ENCODE measurements at regions not wholly inside any gene's neighbourhood (a gene's known extent, or its start where the extent isn't known, plus 50 kb on each side); places are given as distances from the start of the nearest gene placed in this dataset.

DNA sequence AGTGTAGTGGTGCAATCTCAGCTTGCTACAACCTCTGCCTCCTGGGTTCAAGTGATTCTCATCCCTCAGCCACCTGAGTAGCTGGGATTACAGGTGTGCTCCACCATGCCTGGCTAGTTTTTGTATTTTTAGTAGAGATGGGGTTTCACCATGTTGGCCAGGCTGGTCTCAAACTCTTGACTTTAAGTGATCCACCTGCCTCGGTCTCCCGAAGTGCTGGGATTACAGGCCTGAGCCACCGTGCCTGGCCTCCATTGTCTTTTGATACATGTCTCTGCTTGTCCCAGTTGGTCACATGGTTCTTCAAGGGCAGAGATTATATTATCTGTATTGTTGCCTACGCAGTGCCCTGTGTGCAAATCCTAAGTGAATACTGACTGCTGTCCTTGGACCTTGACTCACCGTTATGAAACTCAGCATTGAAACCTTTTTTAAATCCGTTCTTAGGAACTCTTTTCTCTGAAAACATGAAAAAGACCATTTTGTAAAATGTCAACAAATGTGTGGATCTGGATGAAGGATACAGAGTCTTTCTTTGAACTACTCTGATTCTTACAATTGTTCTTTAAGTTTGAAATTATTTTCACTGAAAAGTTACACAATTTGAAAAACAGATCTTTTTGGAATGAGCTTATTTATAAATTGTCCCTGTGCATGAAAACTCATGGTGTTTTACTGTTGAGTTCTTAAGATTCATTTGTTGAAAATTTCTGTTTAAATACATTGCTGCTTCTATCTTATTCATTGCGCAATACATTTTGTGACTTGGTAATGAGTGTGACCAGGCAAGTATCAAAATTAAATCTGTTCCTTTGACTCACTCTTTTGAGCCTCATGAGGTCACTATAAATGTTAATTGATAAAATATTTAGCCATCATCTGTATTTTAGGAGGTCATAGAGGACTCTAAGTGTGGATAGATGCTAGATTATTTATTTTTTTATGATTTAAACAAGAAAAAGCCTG, 293.5 kb downstream of the UTRN start:
- H3K4me3 Mint-ChIP-seq = no peak overlapping the region
- peaks cover 10% of the 10 kb centered on the region for H3K36me3 ChIP-seq (ENCODE audit: insufficient read depth, low read length)
- peaks cover 15% of the 10 kb centered on the region for H3K4me1 ChIP-seq (ENCODE audit: insufficient read depth, low read length)
- H3K27ac Mint-ChIP-seq = peak overlapping the region in 2 of 8 donors; percentile 4 to 38
- no peak for DNase-seq
- H3K9me3 ChIP-seq (ENCODE audit: low read length) = no peaks in the 10 kb centered on the region
- ChIA-PET POLR2A (no interaction called here), CTCF (no interaction called here)
- H3K27ac ChIP-seq (ENCODE audit: low read depth, low read length) = no peak overlapping the region
- no peaks in the 10 kb centered on the region for H3K9me3 Mint-ChIP-seq
- no peaks in the 10 kb centered on the region for H3K27me3 Mint-ChIP-seq
- H3K4me3 ChIP-seq (ENCODE audit: low read length) = no peak overlapping the region
- no peaks in the 10 kb centered on the region for H3K27me3 ChIP-seq (ENCODE audit: insufficient read depth, low read length, poor library complexity, severe bottlenecking)
- peaks cover 0 to 41% (median 8%) of the 10 kb centered on the region in 3 donors for H3K36me3 Mint-ChIP-seq
- peaks cover 52 to 67% (median 64%) of the 10 kb centered on the region in 3 donors for H3K4me1 Mint-ChIP-seq

GRCh38 chr6:144580039-144580438, 294.9 kb downstream of the UTRN start:
- no peak overlapping the region for H3K4me3 Mint-ChIP-seq

GRCh38 chr6:144580771-144581170, 295.6 kb downstream of the UTRN start:
- no peaks in the 10 kb centered on the region for H3K9me3 Mint-ChIP-seq
- ChIA-PET POLR2A (no interaction called here), CTCF (interaction anchor here (1.5 kb wide), 1 partner anchor 10 kb away, joined by 3 read pairs; no protein-coding TSS in a partner anchor)
- Histone ChIP-seq H3K36me3 (ENCODE audit: insufficient read depth, low read length) (peaks cover 10% of the 10 kb centered on the region), H3K27me3 (ENCODE audit: insufficient read depth, low read length, poor library complexity, severe bottlenecking) (no peaks in the 10 kb centered on the region), H3K9me3 (ENCODE audit: low read length) (no peaks in the 10 kb centered on the region), H3K4me1 (ENCODE audit: insufficient read depth, low read length) (peaks cover 27% of the 10 kb centered on the region), H3K4me3 (ENCODE audit: low read length) (no peak overlapping the region), H3K27ac (ENCODE audit: low read depth, low read length) (no peak overlapping the region)
- no peaks in the 10 kb centered on the region for H3K27me3 Mint-ChIP-seq
- H3K27ac Mint-ChIP-seq = peak overlapping the region in 5 of 8 donors; percentile 2 to 33 (median 4)
- no peak for DNase-seq
- peaks cover 39 to 55% (median 52%) of the 10 kb centered on the region in 3 donors for H3K4me1 Mint-ChIP-seq
- H3K4me3 Mint-ChIP-seq = peak overlapping the region in 1 of 7 donors; percentile 18
- H3K36me3 Mint-ChIP-seq = peaks cover 0 to 36% (median 8%) of the 10 kb centered on the region in 3 donors

More at GRCh38 chr6:144580039-144580438, 294.9 kb downstream of the UTRN start:
- H3K9me3 ChIP-seq (ENCODE audit: low read length) = no peaks in the 10 kb centered on the region
- no peak overlapping the region for H3K4me3 ChIP-seq (ENCODE audit: low read length)
- no peaks in the 10 kb centered on the region for H3K27me3 ChIP-seq (ENCODE audit: insufficient read depth, low read length, poor library complexity, severe bottlenecking)
- Mint-ChIP-seq H3K27me3 (no peaks in the 10 kb centered on the region), H3K9me3 (no peaks in the 10 kb centered on the region), H3K36me3 (peaks cover 0 to 36% (median 8%) of the 10 kb centered on the region in 3 donors), H3K27ac (peak overlapping the region in 6 of 8 donors; percentile 10 to 70 (median 29)), H3K4me1 (peaks cover 46 to 59% (median 59%) of the 10 kb centered on the region in 3 donors)
- POLR2A ChIA-PET = no interaction called here
- H3K27ac ChIP-seq (ENCODE audit: low read depth, low read length) = no peak overlapping the region
- H3K36me3 ChIP-seq (ENCODE audit: insufficient read depth, low read length) = peaks cover 10% of the 10 kb centered on the region
- peaks cover 27% of the 10 kb centered on the region for H3K4me1 ChIP-seq (ENCODE audit: insufficient read depth, low read length)
- no peak for DNase-seq
- CTCF ChIA-PET = interaction anchor here (1.5 kb wide), 1 partner anchor 10 kb away, joined by 3 read pairs; no protein-coding TSS in a partner anchor

DNA sequence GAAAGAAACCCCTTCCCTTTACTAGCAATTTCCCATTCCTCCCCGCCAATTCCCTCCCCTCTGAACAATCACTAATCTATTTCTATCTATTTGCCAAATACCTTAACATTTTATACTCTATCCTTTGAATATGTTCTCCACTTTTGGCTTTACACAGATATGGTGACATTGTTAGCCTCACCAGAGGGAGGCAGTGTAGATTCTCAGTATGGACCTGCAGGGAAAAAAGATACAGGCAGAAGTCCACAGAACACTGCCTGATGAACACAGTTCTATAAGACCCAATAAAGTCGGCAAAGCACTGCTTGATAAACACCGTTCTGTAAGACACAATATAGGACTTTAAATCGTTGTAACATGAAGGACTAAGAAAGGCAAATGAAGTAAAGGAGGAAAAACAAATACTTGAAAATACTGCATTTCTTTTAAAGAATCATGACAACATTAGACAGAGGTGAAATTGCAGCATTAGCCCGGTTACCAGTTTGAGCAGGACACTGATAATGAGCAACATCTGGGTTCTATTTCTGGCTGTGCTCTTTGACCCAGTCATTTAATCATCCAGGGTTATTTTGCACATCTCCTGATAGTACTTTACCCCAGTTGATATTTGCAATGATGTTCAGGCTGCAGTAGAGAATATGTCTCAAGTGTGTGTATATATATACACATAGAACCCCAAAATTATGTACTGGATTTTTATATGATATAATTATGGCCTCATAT, 296.8 kb downstream of the UTRN start:
- no peak overlapping the region for H3K27ac ChIP-seq (ENCODE audit: low read depth, low read length)
- POLR2A ChIA-PET = no interaction called here
- H3K4me3 ChIP-seq (ENCODE audit: low read length) = no peak overlapping the region
- Mint-ChIP-seq H3K27me3 (no peaks in the 10 kb centered on the region), H3K4me3 (peak overlapping the region in 4 of 7 donors; percentile 5 to 84 (median 21)), H3K27ac (peak overlapping the region in 6 of 8 donors; percentile 12 to 87 (median 62)), H3K4me1 (peaks cover 35 to 48% (median 44%) of the 10 kb centered on the region in 3 donors), H3K36me3 (peaks cover 0 to 33% (median 5%) of the 10 kb centered on the region in 3 donors), H3K9me3 (no peaks in the 10 kb centered on the region)
- CTCF ChIA-PET = interaction anchor here (1.0 to 1.6 kb wide), 4 partner anchors 15 to 1052 kb away, joined by 3 to 4 read pairs (median 3); no protein-coding TSS in a partner anchor
- H3K9me3 ChIP-seq (ENCODE audit: low read length) = no peaks in the 10 kb centered on the region
- DNase-seq = peak in 2 of 5 donors; percentile 11 to 18
- H3K4me1 ChIP-seq (ENCODE audit: insufficient read depth, low read length) = peaks cover 27% of the 10 kb centered on the region
- no peaks in the 10 kb centered on the region for H3K27me3 ChIP-seq (ENCODE audit: insufficient read depth, low read length, poor library complexity, severe bottlenecking)
- H3K36me3 ChIP-seq (ENCODE audit: insufficient read depth, low read length) = peaks cover 10% of the 10 kb centered on the region

DNA sequence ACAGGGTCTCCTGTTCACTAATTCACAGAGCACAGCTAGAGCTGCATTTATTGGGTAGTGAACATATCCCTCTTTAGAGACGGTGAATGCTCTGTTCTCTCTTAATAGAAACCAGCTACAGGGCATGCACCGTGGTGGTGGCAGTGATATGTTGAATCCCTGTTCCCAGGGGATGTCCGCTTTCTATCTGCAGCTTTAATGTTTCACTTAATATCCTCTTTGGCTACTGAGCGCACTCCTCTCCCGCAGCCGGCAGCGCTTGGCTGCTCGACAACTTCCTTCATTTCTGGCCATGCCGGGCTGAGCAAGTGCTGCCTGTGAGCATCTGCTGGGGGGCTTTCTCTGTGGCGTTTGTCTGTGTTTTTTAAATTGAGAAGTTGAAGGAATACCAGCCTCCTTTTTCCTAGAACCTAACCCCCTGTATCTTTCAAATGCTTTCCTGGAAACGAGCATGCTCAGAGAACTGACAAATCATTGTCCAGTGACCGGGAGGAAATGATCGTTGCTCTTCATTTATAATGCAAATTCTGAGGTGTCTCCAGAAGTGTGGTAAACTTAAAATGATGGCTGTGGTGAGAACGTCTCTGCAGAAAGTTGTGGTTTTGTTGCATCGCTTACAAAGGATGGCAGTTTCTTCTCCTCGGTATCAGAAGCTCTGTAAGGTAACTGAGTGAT, 297.9 kb downstream of the UTRN start:
- POLR2A ChIA-PET = no interaction called here
- H3K9me3 Mint-ChIP-seq = no peaks in the 10 kb centered on the region
- H3K27me3 Mint-ChIP-seq = no peaks in the 10 kb centered on the region

GRCh38 chr6:144583614-144583954, 298.4 kb downstream of the UTRN start:
- Histone ChIP-seq H3K9me3 (ENCODE audit: low read length) (no peaks in the 10 kb centered on the region), H3K4me1 (ENCODE audit: insufficient read depth, low read length) (peaks cover 27% of the 10 kb centered on the region), H3K27ac (ENCODE audit: low read depth, low read length) (no peak overlapping the region), H3K27me3 (ENCODE audit: insufficient read depth, low read length, poor library complexity, severe bottlenecking) (no peaks in the 10 kb centered on the region), H3K4me3 (ENCODE audit: low read length) (peak overlapping the region; percentile 32), H3K36me3 (ENCODE audit: insufficient read depth, low read length) (peaks cover under 1% of the 10 kb centered on the region)
- H3K4me3 Mint-ChIP-seq = peak overlapping the region; percentile 81 to 91 (median 85)
- DNase-seq = no peak
- ChIA-PET CTCF (interaction anchor here (0.6 to 2.2 kb wide), 4 partner anchors 11 to 219 kb away, joined by 3 to 5 read pairs (median 4); no protein-coding TSS in a partner anchor), POLR2A (no interaction called here)
- no peaks in the 10 kb centered on the region for H3K27me3 Mint-ChIP-seq
- peak overlapping the region in 7 of 8 donors; percentile 42 to 89 (median 70) for H3K27ac Mint-ChIP-seq
- H3K36me3 Mint-ChIP-seq = peaks cover 0 to 36% (median 6%) of the 10 kb centered on the region in 3 donors
- no peaks in the 10 kb centered on the region for H3K9me3 Mint-ChIP-seq
- peaks cover 35 to 55% (median 47%) of the 10 kb centered on the region in 3 donors for H3K4me1 Mint-ChIP-seq

More for the DNA sequence above, 297.9 kb downstream of the UTRN start:
- Histone ChIP-seq H3K4me3 (ENCODE audit: low read length) (peak overlapping the region; percentile 32), H3K27me3 (ENCODE audit: insufficient read depth, low read length, poor library complexity, severe bottlenecking) (no peaks in the 10 kb centered on the region), H3K9me3 (ENCODE audit: low read length) (no peaks in the 10 kb centered on the region), H3K36me3 (ENCODE audit: insufficient read depth, low read length) (peaks cover 6% of the 10 kb centered on the region), H3K4me1 (ENCODE audit: insufficient read depth, low read length) (peaks cover 27% of the 10 kb centered on the region), H3K27ac (ENCODE audit: low read depth, low read length) (no peak overlapping the region)
- peaks cover 35 to 51% (median 47%) of the 10 kb centered on the region in 3 donors for H3K4me1 Mint-ChIP-seq
- DNase-seq = peak in 4 of 5 donors; percentile 13 to 73 (median 55)
- peak overlapping the region; percentile 54 to 91 (median 86) for H3K27ac Mint-ChIP-seq
- CTCF ChIA-PET = interaction anchor here (0.6 to 1.6 kb wide), 6 partner anchors 10 to 1051 kb away, joined by 3 to 4 read pairs (median 3); no protein-coding TSS in a partner anchor
- H3K4me3 Mint-ChIP-seq = peak overlapping the region; percentile 81 to 91 (median 85)
- peaks cover 0 to 36% (median 4%) of the 10 kb centered on the region in 3 donors for H3K36me3 Mint-ChIP-seq

DNA sequence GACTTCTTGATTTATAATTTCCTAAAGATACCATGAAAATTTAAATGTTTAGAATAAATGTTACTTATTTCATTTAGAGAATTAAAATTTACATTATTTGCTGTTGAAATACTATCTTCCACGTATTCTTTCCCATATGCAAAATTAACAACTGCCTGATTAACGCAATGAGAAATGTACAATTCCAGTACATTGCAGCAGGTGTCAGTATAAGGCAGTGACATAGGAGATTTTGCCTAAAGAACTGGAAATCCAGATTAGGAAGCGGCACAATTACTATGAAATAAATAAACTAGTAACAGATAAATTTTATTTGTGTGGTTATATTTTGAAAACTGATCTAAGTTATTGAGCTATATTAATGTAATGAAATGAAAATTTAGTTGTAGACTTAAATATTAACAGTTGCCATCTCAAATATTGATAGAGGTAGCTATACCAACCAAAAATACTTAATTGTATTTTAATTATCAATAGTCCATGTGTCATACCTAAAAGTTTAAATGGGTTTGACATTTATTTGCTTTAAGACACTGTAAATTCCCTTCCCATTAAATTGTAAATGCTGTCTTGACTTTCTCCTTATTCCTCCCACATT, 300.2 kb downstream of the UTRN start:
- Histone ChIP-seq H3K27me3 (ENCODE audit: insufficient read depth, low read length, poor library complexity, severe bottlenecking) (no peaks in the 10 kb centered on the region), H3K4me3 (ENCODE audit: low read length) (no peak overlapping the region), H3K27ac (ENCODE audit: low read depth, low read length) (no peak overlapping the region), H3K36me3 (ENCODE audit: insufficient read depth, low read length) (no peaks in the 10 kb centered on the region), H3K9me3 (ENCODE audit: low read length) (no peaks in the 10 kb centered on the region), H3K4me1 (ENCODE audit: insufficient read depth, low read length) (peaks cover 27% of the 10 kb centered on the region)
- H3K4me3 Mint-ChIP-seq = no peak overlapping the region
- peaks cover 30 to 48% (median 39%) of the 10 kb centered on the region in 3 donors for H3K4me1 Mint-ChIP-seq
- peaks cover 0 to 32% (median 4%) of the 10 kb centered on the region in 3 donors for H3K36me3 Mint-ChIP-seq
- no peaks in the 10 kb centered on the region for H3K9me3 Mint-ChIP-seq
- POLR2A ChIA-PET = interaction anchor here (1.1 kb wide), 1 partner anchor 13 kb away, joined by 3 read pairs; no protein-coding TSS in a partner anchor
- no peak overlapping the region for H3K27ac Mint-ChIP-seq
- CTCF ChIA-PET = interaction anchor here (1.1 to 2.2 kb wide), 2 partner anchors 9 to 19 kb away, joined by 4 to 5 read pairs; no protein-coding TSS in a partner anchor
- no peak for DNase-seq
- H3K27me3 Mint-ChIP-seq = no peaks in the 10 kb centered on the region

Measured in CD8-positive, alpha-beta memory T cell (primary cell).